GM21528 (cell line): ENCODE measurements at regions not wholly inside any gene's neighbourhood (a gene's known extent, or its start where the extent isn't known, plus 50 kb on each side); places are given as distances from the start of the nearest gene placed in this dataset.
"Not testable (repeated sequence)": the region's sequence is repeated elsewhere in the genome, so short reads cannot be mapped to it uniquely, and the experiment has no call there.

Experiments used
- ATAC-seq: cut with Tn5 transposase; IDR thresholded peaks from one replicate; pipeline ENCODE4 v1.9.1; 2021; ENCODE audit warnings: mild to moderate bottlenecking, moderate library complexity; ENCODE audit not compliant: unreplicated experiment, low FRiP score

DNA sequence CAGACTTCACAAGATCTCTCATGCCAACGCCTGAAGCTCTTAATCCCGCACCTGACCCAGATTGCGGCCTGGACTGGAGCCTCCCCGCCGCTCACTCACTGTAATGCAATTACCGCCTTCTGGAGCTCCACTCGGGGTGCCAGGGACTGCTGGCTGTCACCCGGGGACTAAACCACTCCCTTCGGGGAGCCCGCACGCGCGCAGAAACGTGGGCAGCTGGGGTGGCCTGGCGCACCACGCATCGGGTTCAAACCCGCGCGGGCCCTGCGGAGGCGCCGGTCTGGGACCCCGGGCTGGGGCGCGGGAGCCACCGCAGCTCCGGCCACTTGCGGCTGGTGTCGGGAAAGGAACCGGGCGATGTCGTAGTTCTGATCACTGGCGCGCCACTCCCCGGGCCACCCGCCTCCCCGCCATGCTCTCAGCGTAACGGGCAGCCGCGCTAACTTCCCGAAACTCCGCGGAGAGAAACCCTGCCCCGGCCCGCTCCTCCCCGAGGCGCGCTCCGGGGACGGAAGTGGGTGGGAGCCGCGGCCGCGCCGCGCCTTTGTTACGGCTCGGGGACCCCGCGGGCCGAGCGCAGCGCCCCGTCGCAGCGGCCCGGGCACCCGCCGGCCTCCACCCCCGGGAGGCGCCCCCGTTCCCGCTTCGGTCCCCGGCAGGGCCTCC lies 100.3 kb upstream of the SVIL start:
- ATAC-seq, result peak; percentile 50

DNA sequence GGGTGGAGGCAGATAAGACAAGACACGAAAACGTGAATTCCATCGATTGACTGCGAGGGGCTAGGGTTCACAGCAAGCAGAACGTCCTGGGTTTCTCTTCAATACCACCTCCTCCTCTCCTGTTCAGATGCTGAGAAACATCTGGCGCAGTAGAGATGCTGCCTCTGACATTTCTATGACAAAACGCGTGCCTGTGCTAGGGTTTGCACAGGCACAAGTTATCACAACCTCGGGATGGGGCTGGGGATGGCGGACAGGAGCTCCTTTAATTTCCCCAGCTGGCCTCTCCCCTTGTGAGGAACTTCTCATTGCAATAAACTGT lies 99.8 kb upstream of the SVIL start:
- no peak for ATAC-seq

GRCh38 chr10:29733323-29733722 lies 98.6 kb upstream of the SVIL start:
- no peak for ATAC-seq

DNA sequence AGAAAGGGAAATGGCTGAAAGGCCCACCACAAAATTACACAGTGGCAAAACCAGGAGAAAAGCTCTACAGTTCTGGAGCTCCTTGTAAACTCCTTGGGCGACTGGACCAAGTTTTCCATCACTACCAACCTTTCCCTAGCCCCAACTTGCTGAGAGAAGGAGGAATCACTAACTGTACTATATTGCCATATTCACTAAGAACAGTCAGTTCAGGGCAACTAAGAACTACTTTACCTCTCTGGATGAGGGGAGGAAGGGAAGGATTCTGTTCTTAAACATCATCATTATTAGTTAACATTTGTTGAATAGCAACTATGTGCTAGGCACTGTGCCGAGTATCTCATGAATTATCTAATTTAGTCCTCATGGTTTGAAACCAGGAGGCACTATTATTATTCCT lies 98.1 kb upstream of the SVIL start:
- no peak for ATAC-seq

GRCh38 chr10:29731760-29732159 lies 97.0 kb upstream of the SVIL start:
- no peak for ATAC-seq

GRCh38 chr10:29730969-29731368 lies 96.2 kb upstream of the SVIL start:
- no peak for ATAC-seq

- ATAC-seq, result no peak
These were observed 95.7 kb upstream of the SVIL start for GRCh38 chr10:29730458-29730857.

DNA sequence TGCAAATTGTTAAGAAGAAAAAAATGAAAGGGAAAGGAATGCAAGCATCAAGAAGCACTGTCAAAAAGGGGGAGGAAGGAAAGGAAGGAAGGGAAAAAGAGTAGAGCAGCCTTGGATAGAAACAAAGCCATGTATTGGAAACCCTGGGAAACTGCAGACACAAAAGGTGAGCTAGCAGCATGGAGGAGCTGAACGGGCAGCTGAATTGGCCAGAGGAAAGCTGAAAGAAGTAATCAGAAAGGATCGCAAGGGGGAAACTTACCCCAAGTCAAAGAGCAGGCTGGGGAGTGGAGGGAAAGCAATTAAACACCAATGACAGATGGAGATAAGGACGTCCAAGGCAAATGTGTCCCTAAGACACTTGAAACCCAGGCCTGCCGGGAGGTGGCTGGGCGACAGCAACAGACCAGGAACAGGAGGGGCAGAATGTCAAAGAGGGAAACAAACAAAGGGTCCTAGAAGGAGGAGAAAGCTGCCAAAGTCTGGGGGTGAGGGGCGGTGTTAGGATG lies 93.8 kb upstream of the SVIL start:
- no peak for ATAC-seq

- ATAC-seq, result not testable (repeated sequence)
These were observed 91.2 kb upstream of the SVIL start for GRCh38 chr10:29725927-29726326.

DNA sequence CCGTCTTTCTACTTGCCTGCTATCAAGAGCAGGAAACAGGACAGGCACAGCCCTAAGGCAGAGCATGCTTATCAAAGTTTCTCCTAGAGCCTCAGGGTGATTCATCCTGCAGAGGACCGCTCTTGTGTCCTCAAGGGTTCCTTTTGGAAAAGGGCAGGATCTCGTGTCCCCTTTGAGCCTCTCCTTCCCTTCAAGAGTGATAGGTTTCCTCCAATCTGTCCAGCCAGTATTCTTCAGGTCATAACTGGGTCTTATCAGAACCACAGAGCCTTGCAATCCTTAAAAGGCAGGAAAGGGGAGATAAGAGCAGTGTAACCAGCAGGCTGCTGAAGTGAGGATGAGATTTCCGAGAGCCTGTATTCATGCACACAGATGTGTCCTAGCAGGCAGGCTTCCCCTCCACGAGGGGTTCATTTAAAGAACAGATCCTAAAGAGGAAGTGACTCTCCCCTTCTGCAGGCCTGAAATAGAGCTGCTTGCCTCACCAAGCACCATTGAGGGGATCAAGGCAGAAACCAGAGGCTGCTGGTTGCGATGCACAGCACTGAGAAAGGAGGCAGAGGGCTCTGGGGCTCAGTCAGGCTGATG lies 90.5 kb upstream of the SVIL start:
- ATAC-seq, result no peak

DNA sequence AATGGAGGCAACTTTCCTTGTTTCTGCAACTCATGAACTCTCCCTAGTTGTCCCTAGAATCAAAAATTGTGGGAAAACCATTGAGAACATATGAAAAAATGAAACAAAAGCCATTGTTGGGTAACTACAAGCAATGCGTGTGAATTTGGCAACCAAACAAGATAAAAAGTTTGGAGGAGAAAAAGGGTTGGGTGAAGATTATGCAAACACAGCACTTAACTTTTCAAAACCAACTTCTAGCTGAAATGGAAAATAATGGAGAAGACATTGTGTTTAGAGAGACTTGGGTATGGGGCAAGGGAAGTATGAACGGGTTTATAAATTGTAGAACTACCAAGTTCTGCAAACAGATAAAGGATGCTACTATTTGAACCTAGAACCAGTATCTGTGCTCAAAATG lies 89.0 kb upstream of the SVIL start:
- ATAC-seq, result no peak

GRCh38 chr10:29722777-29723176 lies 88.0 kb upstream of the SVIL start:
- no peak for ATAC-seq

GRCh38 chr10:29720149-29720548 lies 85.4 kb upstream of the SVIL start:
- ATAC-seq, result no peak

GRCh38 chr10:29719281-29719675 lies 84.5 kb upstream of the SVIL start:
- ATAC-seq, result no peak

GRCh38 chr10:29715296-29715695 lies 80.5 kb upstream of the SVIL start:
- ATAC-seq, result no peak

DNA sequence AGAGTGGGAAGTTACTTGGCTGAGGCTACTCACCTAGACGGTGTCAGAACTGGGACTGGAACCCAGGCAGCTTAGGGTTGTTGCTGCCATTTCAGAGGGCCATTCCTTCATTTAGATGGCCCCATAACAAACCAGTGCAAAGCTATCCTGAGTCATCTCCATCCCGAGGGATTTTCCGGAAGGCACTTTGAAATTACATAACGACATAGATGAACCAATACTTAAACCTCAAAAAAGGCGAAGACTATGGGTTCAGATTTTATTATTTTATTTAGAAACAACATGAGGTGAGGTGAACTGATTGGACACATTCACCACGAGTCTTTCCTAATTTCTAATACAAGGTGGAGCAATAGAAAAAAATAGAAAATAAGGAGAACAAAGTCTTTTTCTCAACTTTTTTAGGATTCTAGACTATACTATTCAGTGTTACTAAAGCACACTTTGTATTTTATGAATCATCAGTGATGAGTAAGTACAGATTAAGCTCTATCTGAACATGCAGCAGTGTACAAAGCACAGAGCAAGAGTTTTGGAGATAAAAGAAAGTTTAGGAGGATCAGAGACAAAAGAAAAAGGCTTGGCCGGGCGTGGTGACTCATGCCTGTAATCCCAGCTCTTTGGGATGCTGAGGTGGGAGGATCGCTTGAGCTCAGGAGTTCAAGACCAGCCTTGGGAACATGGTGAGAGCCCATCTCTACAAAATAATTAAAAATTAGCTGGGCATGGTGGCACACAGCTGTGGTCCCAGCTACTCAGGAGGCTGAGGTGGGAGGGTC lies 79.5 kb upstream of the SVIL start:
- no peak for ATAC-seq

DNA sequence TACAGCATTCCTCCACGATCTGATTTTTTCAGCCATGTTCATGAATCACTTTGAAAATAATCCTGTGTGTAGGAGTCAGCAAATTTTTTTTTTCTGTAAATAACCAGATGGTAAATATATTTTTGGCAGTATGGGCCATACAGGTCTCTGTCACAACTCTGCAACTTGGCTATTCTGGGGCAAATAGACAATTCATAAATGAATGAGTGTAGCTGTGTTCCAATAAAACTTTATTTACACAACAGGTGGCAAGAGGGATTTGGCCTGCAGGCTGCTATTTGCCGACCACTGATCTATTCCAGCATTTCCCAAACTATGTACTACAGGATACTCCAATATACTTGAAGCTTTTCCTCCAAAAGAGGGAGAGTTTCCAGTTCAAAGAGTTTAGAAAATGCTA lies 78.7 kb upstream of the SVIL start:
- no peak for ATAC-seq

- ATAC-seq, result no peak
These were observed 77.3 kb upstream of the SVIL start for GRCh38 chr10:29712108-29712507.

GRCh38 chr10:29710128-29710527 lies 75.4 kb upstream of the SVIL start:
- ATAC-seq, result no peak

DNA sequence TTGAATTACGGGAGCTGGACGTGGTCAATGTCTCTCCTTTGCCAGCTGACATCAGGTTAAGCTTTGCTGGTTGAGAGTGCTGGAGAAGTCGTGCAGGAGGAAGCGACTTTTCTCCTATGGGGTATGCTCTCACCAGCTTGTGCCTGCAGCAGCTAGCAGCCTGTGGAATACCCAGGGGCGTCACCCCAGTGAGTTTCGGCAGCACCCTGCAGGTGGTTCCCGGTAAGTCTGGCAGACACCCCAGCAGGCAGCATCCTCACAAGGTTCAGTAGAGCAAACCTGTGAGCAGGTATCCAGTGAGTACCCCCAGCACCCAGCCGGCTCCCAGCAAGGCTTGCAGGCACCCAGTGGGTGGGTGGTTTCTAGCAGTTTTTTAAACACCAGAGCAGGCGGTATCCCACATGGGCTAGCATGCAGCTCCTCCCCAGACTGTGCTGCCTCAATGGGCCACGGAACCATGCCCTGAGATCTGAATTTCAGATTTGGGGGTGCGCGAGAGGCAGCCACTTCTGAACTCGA lies 74.8 kb upstream of the SVIL start:
- ATAC-seq, result no peak

DNA sequence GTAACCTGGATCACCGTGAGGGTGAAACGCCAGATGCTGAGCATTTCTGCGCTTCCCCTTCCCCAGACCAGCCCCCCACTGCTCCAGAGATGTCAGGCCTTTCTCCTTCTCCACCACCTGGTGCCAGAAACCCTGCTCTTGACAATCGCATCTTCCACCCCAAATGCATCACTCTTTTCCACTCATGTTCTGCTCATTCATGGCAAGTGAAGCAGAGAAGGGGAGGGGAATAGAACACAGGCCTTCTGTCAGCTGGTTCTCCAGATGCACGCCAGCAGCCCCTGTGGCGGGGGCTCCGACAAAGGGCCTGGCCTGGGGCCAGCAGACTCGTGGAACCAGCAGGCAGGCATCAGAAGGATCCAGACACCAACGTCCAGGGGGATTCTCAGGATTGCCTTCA lies 68.5 kb upstream of the SVIL start:
- no peak for ATAC-seq
